GM21529 (cell line): ENCODE measurements at regions not wholly inside any gene's neighbourhood (a gene's known extent, or its start where the extent isn't known, plus 50 kb on each side); places are given as distances from the start of the nearest gene placed in this dataset.

Experiments used
- ATAC-seq: cut with Tn5 transposase; IDR thresholded peaks from one replicate; pipeline ENCODE4 v1.9.1; 2021; ENCODE audit not compliant: unreplicated experiment

- ATAC-seq: no peak
Measured at GRCh38 chr18:40049716-40050115, 1905.3 kb upstream of the PIK3C3 start.

GRCh38 chr18:40048886-40049650 lies 1906.0 kb upstream of the PIK3C3 start:
- ATAC-seq: no peak

GRCh38 chr18:40048253-40048652 lies 1906.8 kb upstream of the PIK3C3 start:
- ATAC-seq: no peak

- ATAC-seq: no peak
Measured at GRCh38 chr18:40046596-40046995, 1908.4 kb upstream of the PIK3C3 start.

GRCh38 chr18:40041951-40042350 lies 1913.1 kb upstream of the PIK3C3 start:
- no peak for ATAC-seq

GRCh38 chr18:40040574-40040973 lies 1914.5 kb upstream of the PIK3C3 start:
- no peak for ATAC-seq

GRCh38 chr18:40037356-40037755 lies 1917.7 kb upstream of the PIK3C3 start:
- ATAC-seq: no peak

- ATAC-seq: no peak
Measured at GRCh38 chr18:40036861-40037260, 1918.2 kb upstream of the PIK3C3 start.

- no peak for ATAC-seq
Measured at GRCh38 chr18:40035966-40036365, 1919.1 kb upstream of the PIK3C3 start.

GRCh38 chr18:40032076-40032475 lies 1923.0 kb upstream of the PIK3C3 start:
- no peak for ATAC-seq

GRCh38 chr18:40031435-40031834 lies 1923.6 kb upstream of the PIK3C3 start:
- ATAC-seq: no peak

- ATAC-seq: no peak
Measured at GRCh38 chr18:40019797-40020392, 1935.1 kb upstream of the PIK3C3 start.

GRCh38 chr18:40018266-40018665 lies 1936.8 kb upstream of the PIK3C3 start:
- no peak for ATAC-seq

GRCh38 chr18:40017021-40017420 lies 1938.0 kb upstream of the PIK3C3 start:
- ATAC-seq: no peak

- ATAC-seq: no peak
Measured at GRCh38 chr18:40016405-40016804, 1938.6 kb upstream of the PIK3C3 start.

GRCh38 chr18:40013001-40013609 lies 1941.9 kb upstream of the PIK3C3 start:
- no peak for ATAC-seq

GRCh38 chr18:40011201-40011600 lies 1943.8 kb upstream of the PIK3C3 start:
- ATAC-seq: no peak

- no peak for ATAC-seq
Measured at GRCh38 chr18:40006634-40007033, 1948.4 kb upstream of the PIK3C3 start.

GRCh38 chr18:40004246-40004645 lies 1950.8 kb upstream of the PIK3C3 start:
- ATAC-seq: no peak

GRCh38 chr18:39998317-39998716 lies 1956.7 kb upstream of the PIK3C3 start:
- no peak for ATAC-seq

- no peak for ATAC-seq
Measured at GRCh38 chr18:39994498-39994897, 1960.5 kb upstream of the PIK3C3 start.

GRCh38 chr18:39991696-39992265 lies 1963.3 kb upstream of the PIK3C3 start:
- no peak for ATAC-seq
